H9 (cell line): ENCODE measurements at regions not wholly inside any gene's neighbourhood (a gene's known extent, or its start where the extent isn't known, plus 50 kb on each side); places are given as distances from the start of the nearest gene placed in this dataset.

Source experiments
- DNase-seq: peaks from one replicate; pipeline ENCODE4 v3.0.0-alpha.2; 2017
- H2AFZ ChIP-seq: one replicate; pipeline ENCODE4 v1.6.1; 2013; ENCODE audit warnings: mild to moderate bottlenecking, low read length, control low read depth, moderate library complexity
- H2AK5ac ChIP-seq: 2 replicates; pipeline ENCODE4 v1.6.1; 2013; ENCODE audit warnings: low read length, control low read depth, mixed read lengths; ENCODE audit not compliant: insufficient read length
- H2BK120ac ChIP-seq: one replicate; pipeline ENCODE4 v1.6.1; 2013; ENCODE audit warnings: low read depth, mild to moderate bottlenecking, low read length, control low read depth, inconsistent platforms; ENCODE audit not compliant: poor library complexity, severe bottlenecking
- H2BK12ac ChIP-seq: 2 replicates; pipeline ENCODE4 v1.6.1; 2013; ENCODE audit warnings: low read length, control low read depth, mixed read lengths, low read depth; ENCODE audit not compliant: insufficient read length
- H2BK15ac ChIP-seq: 2 replicates; pipeline ENCODE4 v1.6.1; 2013; ENCODE audit warnings: low read depth, low read length, control low read depth
- H2BK20ac ChIP-seq: one replicate; pipeline ENCODE4 v1.6.1; 2013; ENCODE audit warnings: low read depth, mild to moderate bottlenecking, low read length, control low read depth, inconsistent platforms; ENCODE audit not compliant: poor library complexity, severe bottlenecking
- H2BK5ac ChIP-seq: 2 replicates; pipeline ENCODE4 v1.6.1; 2013; ENCODE audit warnings: low read length, control low read depth, mixed read lengths; ENCODE audit not compliant: insufficient read length
- H3K14ac ChIP-seq: 2 replicates; pipeline ENCODE4 v1.6.1; 2013; ENCODE audit warnings: low read length, control low read depth; ENCODE audit not compliant: insufficient read depth
- H3K18ac ChIP-seq: 2 replicates; pipeline ENCODE4 v1.6.1; 2013; ENCODE audit warnings: low read depth, mild to moderate bottlenecking, mixed read lengths, low read length, control low read depth; ENCODE audit not compliant: insufficient read length
- H3K23ac ChIP-seq: 2 replicates; pipeline ENCODE4 v1.6.1; 2013; ENCODE audit warnings: low read length, control low read depth, mixed read lengths, low read depth; ENCODE audit not compliant: insufficient read length
- H3K23me2 ChIP-seq: 2 replicates; pipeline ENCODE4 v1.6.1; 2013; ENCODE audit warnings: low read depth, mild to moderate bottlenecking, mixed read lengths, low read length, control low read depth; ENCODE audit not compliant: insufficient read length, poor library complexity, severe bottlenecking
- H3K27ac ChIP-seq: 2 replicates; pipeline ENCODE4 v1.5.1; 2013; ENCODE audit warnings: low read length, control low read depth, mixed read lengths, low read depth; ENCODE audit not compliant: insufficient read length
- H3K27me3 ChIP-seq: 2 replicates; pipeline ENCODE4 v1.6.1; 2013; ENCODE audit warnings: low read length, control low read depth, inconsistent platforms; ENCODE audit not compliant: insufficient read depth
- H3K4ac ChIP-seq: 2 replicates; pipeline ENCODE4 v1.6.1; 2013; ENCODE audit warnings: low read depth, mild to moderate bottlenecking, control low read depth, inconsistent platforms, low read length, moderate library complexity
- H3K4me1 ChIP-seq: 2 replicates; pipeline ENCODE4 v1.6.1; 2013; ENCODE audit warnings: low read length, control low read depth, inconsistent platforms; ENCODE audit not compliant: insufficient read depth
- H3K4me2 ChIP-seq: 2 replicates; pipeline ENCODE4 v1.6.1; 2013; ENCODE audit warnings: low read length, control low read depth, mixed read lengths; ENCODE audit not compliant: insufficient read length, insufficient read depth
- H3K56ac ChIP-seq: 2 replicates; pipeline ENCODE4 v1.6.1; 2013; ENCODE audit warnings: low read depth, mild to moderate bottlenecking, mixed read lengths, low read length, control low read depth; ENCODE audit not compliant: insufficient read length
- H3K79me1 ChIP-seq: 2 replicates; pipeline ENCODE4 v1.6.1; 2013; ENCODE audit warnings: low read depth, mild to moderate bottlenecking, moderate library complexity, low read length, control low read depth, inconsistent platforms; ENCODE audit not compliant: insufficient read depth, poor library complexity, severe bottlenecking
- H3K79me2 ChIP-seq: 2 replicates; pipeline ENCODE4 v1.6.1; 2013; ENCODE audit warnings: low read length, control low read depth, inconsistent platforms; ENCODE audit not compliant: insufficient read depth
- H3K9ac ChIP-seq: 2 replicates; pipeline ENCODE4 v1.6.1; 2013; ENCODE audit warnings: low read length, control low read depth, mixed read lengths; ENCODE audit not compliant: insufficient read length; ENCODE audit errors: extremely low read depth
- H3K9me3 ChIP-seq: one replicate; pipeline ENCODE4 v1.6.1; 2013; ENCODE audit warnings: low read depth, low read length, inconsistent platforms; ENCODE audit not compliant: control insufficient read depth
- H3T11ph ChIP-seq: one replicate; pipeline ENCODE4 v1.6.1; 2013; ENCODE audit warnings: mild to moderate bottlenecking, low read length, control low read depth, inconsistent platforms
- H4K20me1 ChIP-seq: one replicate; pipeline ENCODE4 v1.6.1; 2013; ENCODE audit not compliant: control insufficient read depth, insufficient read length, insufficient read depth
- H4K5ac ChIP-seq: 2 replicates; pipeline ENCODE4 v1.6.1; 2013; ENCODE audit warnings: low read depth, mild to moderate bottlenecking, mixed read lengths, low read length, control low read depth; ENCODE audit not compliant: insufficient read length
- H4K8ac ChIP-seq: replicated peaks from 2 replicates; pipeline ENCODE4 v1.6.1; 2013; ENCODE audit warnings: low read length, control low read depth, mixed read lengths, low read depth; ENCODE audit not compliant: insufficient read length
- H4K91ac ChIP-seq: 2 replicates; pipeline ENCODE4 v1.6.1; 2013; ENCODE audit warnings: low read depth, mild to moderate bottlenecking, moderate library complexity, mixed read lengths, low read length, control low read depth; ENCODE audit not compliant: insufficient read length
- H3K27ac Mint-ChIP-seq, 3 experiments: 2 replicates in 2 of 3; 3 replicates in 1 of 3; pipeline ENCODE4 v1.8.0; 2020 to 2021; ENCODE audit warnings: mixed read lengths in 3 of 3, mild to moderate bottlenecking in 1 of 3, moderate library complexity in 1 of 3
- H3K27me3 Mint-ChIP-seq: 2 replicates; pipeline ENCODE4 v1.8.0; 2021; ENCODE audit warnings: low read depth, mild to moderate bottlenecking, moderate library complexity, mixed read lengths
- H3K36me3 Mint-ChIP-seq, 3 experiments: 2 replicates in 2 of 3; 3 replicates in 1 of 3; pipeline ENCODE4 v1.8.0; 2020 to 2021; ENCODE audit warnings: low read depth in 3 of 3, mixed read lengths in 3 of 3; ENCODE audit not compliant: insufficient read depth in 1 of 3
- H3K4me1 Mint-ChIP-seq, 2 experiments: 2 replicates each; pipeline ENCODE4 v1.8.0; 2020; ENCODE audit warnings: mixed read lengths in 2 of 2
- H3K4me3 Mint-ChIP-seq, 2 experiments: 2 replicates in 1 of 2; 3 replicates in 1 of 2; pipeline ENCODE4 v1.8.0; 2020 to 2021; ENCODE audit warnings: mild to moderate bottlenecking in 2 of 2, mixed read lengths in 2 of 2, moderate library complexity in 1 of 2
- H3K9me3 Mint-ChIP-seq, 2 experiments: 2 replicates in 1 of 2; 3 replicates in 1 of 2; pipeline ENCODE4 v1.8.0; 2020; ENCODE audit warnings: mild to moderate bottlenecking in 2 of 2, mixed read lengths in 2 of 2, moderate library complexity in 1 of 2
- CTCF ChIP-seq: fragments of 200-600 bp; sonication (generic); conservative IDR thresholded peaks from 3 replicates; pipeline ENCODE4 v1.8.0; 2021; ENCODE audit warnings: antibody characterized with exemption, mild to moderate bottlenecking
- WGBS: extraction: QIAGEN DNeasy Blood & Tissue Kit; methylation state at CpG from one replicate; pipeline ENCODE4 v1.1.7; 2013; ENCODE audit warnings: missing lambda C conversion rate, low lambda C conversion rate, mixed read lengths; ENCODE audit not compliant: insufficient read length; ENCODE audit errors: extremely low coverage; 5-methylcytosine and 5-hydroxymethylcytosine counted together

GRCh38 chr22:25372000-25372595, 152.7 kb downstream of the CRYBB2 start:
- no peaks in the 10 kb centered on the region for H3K9me3 Mint-ChIP-seq
- H3K79me1 ChIP-seq, result no peaks in the 10 kb centered on the region
- H2BK15ac ChIP-seq, result no peak overlapping the region
- no peak for DNase-seq
- H2BK5ac ChIP-seq, result no peak overlapping the region
- no peak overlapping the region for H2BK120ac ChIP-seq
- no peak overlapping the region for H3K4me2 ChIP-seq
- WGBS, result no CpG with 5 or more reads among the region's 16 CpGs
- no peak overlapping the region for H4K91ac ChIP-seq
- H4K5ac ChIP-seq, result no peak overlapping the region
- no peak for TF ChIP-seq CTCF
- no peaks in the 10 kb centered on the region for H3K4me1 ChIP-seq
- no peak overlapping the region for H2BK12ac ChIP-seq
- H3K14ac ChIP-seq, result no peak overlapping the region
- no peak overlapping the region for H3K9ac ChIP-seq
- peaks cover 8 to 18% of the 10 kb centered on the region in 2 experiments for H3K4me1 Mint-ChIP-seq
- H3K27ac Mint-ChIP-seq, result peak overlapping the region in 1 of 3 experiments; percentile 4; a peak in 2 of 7 replicates
- peaks cover 8 to 14% (median 10%) of the 10 kb centered on the region in 3 experiments; a peak in 6 of 7 replicates for H3K36me3 Mint-ChIP-seq
- H3K27me3 Mint-ChIP-seq, result peaks cover 1% of the 10 kb centered on the region; the same call in 1 of the 2 replicates
- no peak overlapping the region for H3T11ph ChIP-seq
- H3K4me3 Mint-ChIP-seq, result no peak overlapping the region
- H3K56ac ChIP-seq, result no peak overlapping the region
- H3K9me3 ChIP-seq, result no peaks in the 10 kb centered on the region
- H2AK5ac ChIP-seq, result no peak overlapping the region
- no peak overlapping the region for H3K23ac ChIP-seq
- H3K23me2 ChIP-seq, result no peaks in the 10 kb centered on the region
- H3K27me3 ChIP-seq, result no peaks in the 10 kb centered on the region
- H4K20me1 ChIP-seq, result no peaks in the 10 kb centered on the region
- H4K8ac ChIP-seq, result no peak overlapping the region
- H3K79me2 ChIP-seq, result no peaks in the 10 kb centered on the region; the same call in 1 of the 2 replicates
- no peak overlapping the region for H3K27ac ChIP-seq
- H2AFZ ChIP-seq, result no peak overlapping the region
- H3K4ac ChIP-seq, result no peak overlapping the region
- H2BK20ac ChIP-seq, result no peak overlapping the region
- no peak overlapping the region for H3K18ac ChIP-seq
